Calu3 (cell line): ENCODE measurements at regions not wholly inside any gene's neighbourhood (a gene's known extent, or its start where the extent isn't known, plus 50 kb on each side); places are given as distances from the start of the nearest gene placed in this dataset.
A peak's percentile ranks its signal among the peaks of the same experiment; 100 is the strongest.

Experiments used
- BruUV-seq: library from RNA; stranded (reverse); fragments of 400-500 nt; replicated peaks from 2 replicates; lab custom pipeline; 2021; lab: Mats Ljungman, UMichigan
- CTCF ChIA-PET: fragments of 300-600 bp; sonication (Branson Sonifier 250); formaldehyde crosslinking; loops from one replicate; lab custom pipeline; 2022; ENCODE audit warnings: antibody characterized with exemption; lab: Charles Lee
- DNase-seq: peaks from one replicate; pipeline ENCODE4 v3.0.0; 2022
- H3K27ac Mint-ChIP-seq: one replicate; pipeline ENCODE4 v1.8.0; 2022; ENCODE audit warnings: mixed read lengths; ENCODE audit not compliant: unreplicated experiment
- H3K27me3 Mint-ChIP-seq: one replicate; pipeline ENCODE4 v1.8.0; 2022; ENCODE audit warnings: mixed read lengths; ENCODE audit not compliant: unreplicated experiment
- H3K36me3 Mint-ChIP-seq: one replicate; pipeline ENCODE4 v1.8.0; 2022; ENCODE audit warnings: mild to moderate bottlenecking, moderate library complexity, mixed read lengths; ENCODE audit not compliant: insufficient read depth, unreplicated experiment
- H3K4me1 Mint-ChIP-seq: one replicate; pipeline ENCODE4 v1.8.0; 2022; ENCODE audit warnings: mild to moderate bottlenecking, low read depth, mixed read lengths; ENCODE audit not compliant: unreplicated experiment
- H3K4me3 Mint-ChIP-seq: one replicate; pipeline ENCODE4 v1.8.0; 2022; ENCODE audit warnings: mild to moderate bottlenecking, low read depth, moderate library complexity, mixed read lengths; ENCODE audit not compliant: unreplicated experiment
- H3K9me3 Mint-ChIP-seq: one replicate; pipeline ENCODE4 v1.8.0; 2022; ENCODE audit warnings: low read depth, mixed read lengths; ENCODE audit not compliant: unreplicated experiment
- CTCF ChIP-seq: fragments of 200-600 bp; IDR thresholded peaks from one replicate; pipeline ENCODE4 v1.8.0; 2022; ENCODE audit warnings: antibody characterized with exemption; ENCODE audit not compliant: unreplicated experiment
- intact Hi-C: fragments of 100-400 bp; cut with micrococcal nuclease; formaldehyde crosslinking; loops from one replicate; pipeline ENCODE4 v1.10.0; 2022; ENCODE audit not compliant: unreplicated experiment

- CTCF ChIA-PET: no interaction called here
- Mint-ChIP-seq H3K9me3 (no peaks in the 10 kb centered on the region), H3K4me3 (no peak overlapping the region), H3K4me1 (peaks cover 9% of the 10 kb centered on the region), H3K36me3 (no peaks in the 10 kb centered on the region), H3K27ac (no peak overlapping the region), H3K27me3 (no peaks in the 10 kb centered on the region)
- DNase-seq: no peak
- intact Hi-C loops: no loop called here
- BruUV-seq: no TSS peak
- TF ChIP-seq CTCF: no peak
These were observed 208.2 kb upstream of the RBMS1 start for GRCh38 chr2:160701822-160702221.

- H3K9me3 Mint-ChIP-seq: no peaks in the 10 kb centered on the region
- BruUV-seq: no TSS peak
- intact Hi-C loops: no loop called here
- CTCF ChIA-PET: no interaction called here
- H3K27me3 Mint-ChIP-seq: no peaks in the 10 kb centered on the region
- H3K36me3 Mint-ChIP-seq: no peaks in the 10 kb centered on the region
- DNase-seq: no peak
- peaks cover 9% of the 10 kb centered on the region for H3K4me1 Mint-ChIP-seq
- no peak overlapping the region for H3K27ac Mint-ChIP-seq
- H3K4me3 Mint-ChIP-seq: no peak overlapping the region
- no peak for TF ChIP-seq CTCF
These were observed 209.1 kb upstream of the RBMS1 start for GRCh38 chr2:160702754-160703153.

GRCh38 chr2:160703648-160704585 is 210.3 kb upstream of the RBMS1 start:
- CTCF ChIA-PET: interaction anchor here (0.5 to 1.2 kb wide), 2 partner anchors 87 to 351 kb away, joined by 3 to 6 read pairs; no protein-coding TSS in a partner anchor
- Mint-ChIP-seq H3K9me3 (no peaks in the 10 kb centered on the region), H3K36me3 (no peaks in the 10 kb centered on the region), H3K4me1 (peaks cover 9% of the 10 kb centered on the region), H3K27ac (no peak overlapping the region), H3K4me3 (no peak overlapping the region), H3K27me3 (no peaks in the 10 kb centered on the region)
- BruUV-seq: no TSS peak
- DNase-seq: peak; percentile 26
- TF ChIP-seq CTCF: no peak
- intact Hi-C loops: no loop called here

- Mint-ChIP-seq H3K4me3 (no peak overlapping the region), H3K36me3 (no peaks in the 10 kb centered on the region), H3K27ac (no peak overlapping the region), H3K27me3 (no peaks in the 10 kb centered on the region), H3K4me1 (peaks cover 20% of the 10 kb centered on the region), H3K9me3 (peaks cover 3% of the 10 kb centered on the region)
- intact Hi-C loops: no loop called here
- CTCF ChIA-PET: no interaction called here
- no TSS peak for BruUV-seq
- no peak for DNase-seq
- TF ChIP-seq CTCF: no peak
These were observed 221.8 kb upstream of the RBMS1 start for GRCh38 chr2:160715428-160715827.
